HG02885 (cell line): ENCODE measurements at regions not wholly inside any gene's neighbourhood (a gene's known extent, or its start where the extent isn't known, plus 50 kb on each side); places are given as distances from the start of the nearest gene placed in this dataset.

Source experiments
- ATAC-seq: cut with Tn5 transposase; IDR thresholded peaks from one replicate; pipeline ENCODE4 v1.9.1; 2021; ENCODE audit warnings: mild to moderate bottlenecking; ENCODE audit not compliant: unreplicated experiment, poor library complexity

DNA sequence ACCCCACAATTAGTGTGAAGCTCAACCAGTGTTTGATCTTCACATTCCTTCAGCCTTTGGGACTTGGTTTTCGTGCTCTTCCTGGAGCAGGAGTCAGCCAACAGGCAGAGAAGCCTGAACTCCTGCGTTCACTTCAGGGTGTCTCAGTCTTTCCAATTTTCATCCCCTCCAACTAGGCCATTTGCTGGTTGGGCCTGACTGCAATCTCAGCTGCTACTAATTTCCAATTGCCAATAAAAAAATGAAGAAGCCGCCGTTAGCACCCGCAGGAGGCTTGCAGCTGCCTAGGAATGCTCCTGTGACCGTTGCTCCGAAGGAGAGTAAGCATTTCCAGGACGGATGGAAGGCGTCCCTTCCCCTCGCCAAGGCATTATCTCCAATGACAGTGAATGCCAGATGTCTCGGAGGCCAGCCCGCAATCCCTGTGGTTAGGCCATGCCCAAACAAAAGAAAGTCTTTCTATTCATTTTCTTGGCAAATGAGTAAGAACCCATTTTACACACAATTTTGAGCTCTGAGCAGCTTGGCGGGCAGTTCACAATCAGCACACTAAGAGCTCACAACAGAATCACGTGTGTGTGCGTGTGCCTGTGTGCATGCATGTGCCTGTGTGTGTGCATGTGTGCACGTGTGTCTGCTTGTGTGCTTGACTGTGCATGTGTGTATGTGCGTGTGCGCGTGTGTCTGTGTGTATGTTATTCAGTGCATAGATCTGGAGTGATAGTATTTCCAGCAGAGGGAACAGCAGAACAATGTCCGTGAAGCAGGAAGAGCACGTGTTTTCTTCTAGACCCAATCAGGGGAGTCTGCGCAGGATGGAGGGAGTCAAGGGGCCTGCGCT lies 301.2 kb downstream of the SMOC2 start:
- no peak for ATAC-seq

DNA sequence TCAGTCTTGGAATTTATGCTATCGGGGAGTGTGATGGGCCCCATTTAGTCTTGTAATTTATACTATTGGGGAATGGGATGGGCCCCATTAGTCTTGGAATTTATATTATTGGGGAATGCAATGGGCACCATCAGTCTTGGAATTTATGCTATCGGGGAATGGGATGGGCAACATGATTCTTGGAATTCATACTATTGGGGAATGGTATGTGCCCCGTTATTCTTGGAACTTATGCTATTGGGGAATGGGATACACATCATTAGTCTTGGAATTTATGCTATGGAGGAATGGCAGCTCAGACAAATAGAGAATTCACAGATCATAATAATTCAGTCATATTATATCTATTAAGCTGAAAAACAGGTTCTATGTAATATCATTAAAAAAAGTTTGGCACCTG lies 300.3 kb downstream of the SMOC2 start:
- ATAC-seq, result no peak

DNA sequence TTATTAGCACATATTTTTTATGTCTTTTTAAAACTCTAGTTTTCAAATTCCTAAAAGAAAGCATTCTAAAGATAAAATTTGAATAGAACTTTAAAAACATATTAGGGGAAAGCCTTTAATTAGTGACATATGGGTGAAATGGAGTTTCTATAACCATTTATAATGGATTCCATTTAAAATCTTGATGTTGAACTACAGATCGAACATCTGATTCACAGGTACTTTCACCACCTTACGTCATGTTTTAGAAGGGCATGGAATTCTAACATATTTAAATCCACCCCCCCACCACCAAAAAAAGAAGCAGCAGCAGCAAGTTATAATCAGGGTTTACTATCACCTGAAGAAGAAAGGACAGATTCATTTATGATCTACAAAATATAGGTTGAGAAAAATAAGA lies 298.4 kb downstream of the SMOC2 start:
- ATAC-seq, result no peak

DNA sequence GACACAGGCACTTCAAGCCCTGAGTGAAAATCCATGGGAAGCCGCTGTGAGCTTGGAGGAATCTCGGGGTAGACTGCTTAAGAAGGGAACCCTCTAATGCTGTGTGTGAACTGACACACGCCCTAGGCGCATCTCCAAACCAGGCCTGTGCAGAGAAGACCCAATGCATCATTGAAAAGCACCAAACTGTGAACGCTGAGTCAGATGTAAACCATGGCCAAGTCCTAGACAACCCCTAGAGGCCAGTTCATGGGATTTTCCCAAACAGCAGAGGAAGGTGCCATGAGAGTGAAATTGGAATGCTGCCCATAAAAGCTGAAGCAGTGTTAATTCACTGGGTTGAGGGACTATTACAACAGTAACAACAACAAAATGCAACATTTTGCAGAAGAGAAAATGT lies 296.5 kb downstream of the SMOC2 start:
- ATAC-seq, result no peak

- no peak for ATAC-seq
These were observed 296.0 kb downstream of the SMOC2 start for GRCh38 chr6:168737014-168737413.

DNA sequence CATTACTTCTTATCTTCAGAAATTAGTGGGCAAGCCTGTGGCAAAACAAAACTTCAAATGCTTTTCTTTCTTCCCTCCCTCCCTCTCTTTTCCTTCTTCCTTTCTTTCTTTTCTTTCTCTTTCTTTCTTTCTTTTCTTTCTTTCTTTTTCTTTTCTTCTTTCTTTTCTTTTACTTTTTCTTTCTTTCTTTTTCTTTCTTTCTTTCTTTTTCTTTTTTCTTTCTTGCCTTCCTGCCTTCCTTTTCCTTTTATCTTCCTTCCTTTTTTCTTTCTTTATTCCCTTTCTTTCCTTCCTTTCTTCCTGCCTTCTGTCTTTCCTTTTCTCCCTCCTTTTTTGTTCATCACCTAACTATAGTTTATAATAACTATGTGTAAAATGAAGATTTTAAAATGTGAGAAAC lies 295.1 kb downstream of the SMOC2 start:
- ATAC-seq, result no peak

DNA sequence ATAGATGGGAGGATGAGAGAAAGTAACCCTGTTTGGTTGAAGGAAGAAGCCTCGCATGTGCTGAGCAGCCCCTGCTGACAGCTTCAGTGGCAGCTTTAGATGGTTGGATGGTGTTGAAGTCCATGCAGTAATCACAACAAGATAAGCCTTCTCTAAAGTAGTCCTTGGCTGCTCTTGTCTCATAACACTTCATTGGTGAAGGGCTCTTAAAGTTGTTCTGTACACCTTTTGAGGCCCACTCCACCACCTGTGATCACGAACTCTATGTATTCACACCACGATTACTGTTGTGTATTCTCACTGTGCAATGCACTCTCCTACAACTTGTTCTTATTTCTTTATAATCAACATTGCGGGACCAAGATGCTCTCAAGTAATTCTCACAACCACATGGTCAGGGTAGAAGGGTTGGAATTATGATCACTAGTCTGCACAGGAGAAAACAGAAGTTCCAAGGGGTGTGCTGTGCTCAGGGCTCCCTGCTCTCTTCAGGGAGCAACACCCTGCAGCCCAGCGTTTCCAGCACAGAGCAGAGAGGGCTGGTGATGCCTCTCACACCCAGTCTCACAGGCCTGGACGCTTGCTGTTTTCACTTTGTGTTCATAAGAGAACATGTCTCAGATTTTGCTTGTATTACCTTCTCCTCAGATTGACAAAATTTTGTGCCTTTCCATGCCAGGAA lies 294.4 kb downstream of the SMOC2 start:
- no peak for ATAC-seq

DNA sequence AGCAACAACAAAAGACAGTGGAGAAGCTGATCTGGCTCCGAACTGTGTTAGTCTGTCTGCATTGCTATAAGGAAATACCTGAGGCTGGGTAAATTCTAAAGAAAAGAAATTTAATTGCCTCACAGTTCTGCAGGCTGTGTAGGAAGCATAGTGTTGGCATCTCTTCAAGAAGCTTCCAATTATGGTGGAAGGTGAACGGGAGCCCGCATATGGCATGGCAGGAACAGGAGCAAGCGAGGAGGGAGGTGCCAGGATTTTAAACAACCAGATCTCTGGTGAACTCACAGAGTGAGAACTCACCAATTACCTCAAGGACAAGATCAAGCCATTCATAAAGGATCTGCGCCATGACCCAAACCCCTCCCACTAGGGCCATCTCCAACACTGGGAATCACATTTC lies 293.5 kb downstream of the SMOC2 start:
- no peak for ATAC-seq

GRCh38 chr6:168732676-168733075 lies 291.7 kb downstream of the SMOC2 start:
- ATAC-seq, result no peak

- no peak for ATAC-seq
These were observed 290.1 kb downstream of the SMOC2 start for GRCh38 chr6:168730931-168731716.

DNA sequence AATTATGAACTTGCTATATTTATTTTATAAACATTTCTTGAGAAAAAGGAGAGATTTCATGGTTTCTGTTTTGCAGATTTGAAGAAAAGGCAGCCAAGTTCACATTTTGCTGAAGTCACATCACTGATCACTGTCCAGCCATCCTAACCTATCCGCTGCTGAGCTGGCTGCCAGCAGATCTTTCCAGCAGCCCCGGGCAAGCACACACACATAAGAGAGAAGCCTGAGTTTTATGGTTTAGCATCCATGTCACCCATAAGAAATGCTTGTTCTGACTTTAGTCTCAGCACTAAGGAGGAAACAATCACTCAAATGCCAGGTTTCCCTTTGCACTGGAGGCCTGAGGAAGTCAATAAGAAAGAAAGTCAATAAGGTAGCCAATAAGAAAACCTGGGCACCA lies 287.1 kb downstream of the SMOC2 start:
- no peak for ATAC-seq

- no peak for ATAC-seq
These were observed 285.4 kb downstream of the SMOC2 start for GRCh38 chr6:168726312-168726856.

DNA sequence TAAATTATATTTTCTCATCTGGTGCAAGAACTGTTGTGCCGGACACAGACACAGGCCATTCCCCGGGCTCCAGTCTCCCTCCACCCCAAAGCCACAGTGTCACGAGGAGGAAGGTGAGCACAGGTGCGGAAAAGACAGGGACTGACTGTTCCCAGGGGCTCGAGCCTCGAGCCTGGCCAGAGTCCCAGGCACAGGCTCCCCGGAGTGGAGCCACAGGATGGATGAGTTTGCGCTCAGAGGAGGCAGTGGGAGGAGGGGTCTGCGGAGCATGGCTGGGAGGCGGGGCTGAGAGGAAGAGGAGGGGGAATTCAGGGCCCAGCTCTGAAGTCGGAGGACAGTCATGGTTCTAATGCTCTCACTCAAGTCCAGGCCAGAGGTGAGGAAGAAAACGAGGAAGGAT lies 284.8 kb downstream of the SMOC2 start:
- no peak for ATAC-seq

GRCh38 chr6:168724669-168725570 lies 283.9 kb downstream of the SMOC2 start:
- ATAC-seq, result no peak

DNA sequence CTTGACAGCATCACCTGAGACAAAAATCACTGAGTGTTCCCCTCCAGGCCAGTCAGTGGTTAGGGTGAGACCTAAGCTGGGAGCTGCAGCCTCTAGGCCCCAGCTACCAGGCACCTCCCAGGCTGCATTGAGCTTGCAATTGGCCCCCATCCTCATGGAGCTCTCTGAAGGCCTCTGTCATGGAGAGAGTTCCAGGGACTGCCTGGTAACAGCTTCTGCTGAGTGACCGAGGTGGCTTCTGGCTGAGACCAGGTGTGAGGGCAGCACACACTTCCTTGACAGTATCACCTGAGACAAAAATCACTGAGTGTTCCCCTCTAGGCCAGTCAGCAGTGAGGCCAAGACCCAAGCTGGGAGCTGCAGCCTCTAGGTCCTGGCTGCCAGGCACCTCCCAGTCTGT lies 283.0 kb downstream of the SMOC2 start:
- no peak for ATAC-seq

DNA sequence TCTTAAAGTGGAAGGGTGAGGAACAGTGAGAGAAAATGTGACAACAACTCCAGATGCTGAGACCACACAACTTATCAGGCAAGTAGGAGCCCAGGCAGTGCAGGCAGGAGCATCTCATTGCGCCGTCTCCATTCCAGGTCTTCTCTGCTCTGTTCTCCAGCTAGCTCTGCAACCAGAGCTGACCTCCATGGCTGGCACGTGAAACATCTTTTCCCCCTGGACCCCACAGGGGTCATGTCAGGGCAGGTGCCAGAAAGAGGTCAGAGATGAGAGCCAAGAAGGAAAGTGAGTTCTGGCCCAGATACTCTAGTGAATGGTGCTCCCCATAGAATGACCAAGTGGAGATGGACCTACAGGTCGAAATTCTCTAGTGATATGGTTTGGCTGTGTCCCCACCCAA lies 281.4 kb downstream of the SMOC2 start:
- no peak for ATAC-seq

DNA sequence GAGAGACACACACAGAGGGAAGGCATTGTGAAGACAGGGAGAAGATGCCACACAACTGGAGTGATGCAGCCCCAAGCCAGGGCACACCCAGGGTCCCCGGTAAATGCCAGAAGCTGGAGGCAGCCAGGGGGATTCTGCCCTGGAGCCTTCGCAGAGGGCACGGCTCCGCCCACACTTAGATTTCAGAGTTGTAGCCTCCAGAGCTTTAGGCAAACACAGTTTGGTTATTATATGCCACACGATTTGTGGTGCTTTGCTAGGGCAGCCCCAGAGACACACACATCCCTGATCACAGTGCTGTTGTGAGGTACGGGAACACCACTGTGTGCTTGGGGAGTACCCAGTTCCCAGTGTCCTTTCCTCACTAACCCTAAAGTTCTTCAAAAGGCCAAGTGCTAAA lies 280.6 kb downstream of the SMOC2 start:
- no peak for ATAC-seq

DNA sequence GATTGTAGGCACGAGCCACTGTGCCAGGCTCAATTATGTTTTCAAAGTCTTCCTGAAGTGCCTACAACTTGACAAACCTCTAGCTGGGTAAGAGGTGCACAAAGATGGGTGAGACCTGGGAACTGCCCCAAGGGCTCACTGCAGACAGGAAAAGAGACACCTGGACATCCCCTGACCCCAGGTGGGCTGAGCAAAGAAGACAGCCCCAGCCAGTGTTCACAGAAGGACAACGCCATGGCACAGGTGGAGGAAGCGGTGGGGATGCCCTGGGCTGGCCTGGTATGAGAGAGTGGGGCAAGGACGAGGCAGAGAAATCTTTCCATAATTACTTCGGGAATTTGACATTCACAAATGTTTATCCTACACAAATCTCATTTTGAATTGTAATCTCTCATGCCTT lies 278.9 kb downstream of the SMOC2 start:
- ATAC-seq, result no peak

- no peak for ATAC-seq
These were observed 278.0 kb downstream of the SMOC2 start for GRCh38 chr6:168718821-168719475.
